Stimulated activated CD8-positive, alpha-beta memory T cell treated with anti-CD3 and anti-CD28 coated beads, Interleukin-12 subunit alpha, Interleukin-12 subunit beta, amount 100 ng/mL, for 24 hours (primary cell): ENCODE measurements at regions not wholly inside any gene's neighbourhood (a gene's known extent, or its start where the extent isn't known, plus 50 kb on each side); places are given as distances from the start of the nearest gene placed in this dataset.
"Not testable (repeated sequence)": the region's sequence is repeated elsewhere in the genome, so short reads cannot be mapped to it uniquely, and the experiment has no call there.

Source experiments
- DNase-seq: peaks from one replicate; pipeline ENCODE4 v3.0.0-alpha.2; 2020; ENCODE audit errors: extremely low read depth

GRCh38 chr2:111316881-111317549 lies 196.3 kb downstream of the BCL2L11 start:
- not testable (repeated sequence) for DNase-seq

GRCh38 chr2:111319552-111319951 lies 198.8 kb downstream of the BCL2L11 start:
- DNase-seq = not testable (repeated sequence)

- not testable (repeated sequence) for DNase-seq
Measured at GRCh38 chr2:111320264-111320663, 199.6 kb downstream of the BCL2L11 start.

- not testable (repeated sequence) for DNase-seq
Measured at GRCh38 chr2:111320965-111321364, 200.3 kb downstream of the BCL2L11 start.

GRCh38 chr2:111323384-111323783 lies 202.7 kb downstream of the BCL2L11 start:
- not testable (repeated sequence) for DNase-seq

GRCh38 chr2:111327726-111328125 lies 207.0 kb downstream of the BCL2L11 start:
- DNase-seq = not testable (repeated sequence)

- DNase-seq = not testable (repeated sequence)
Measured at GRCh38 chr2:111329309-111329708, 208.6 kb downstream of the BCL2L11 start.

- DNase-seq = not testable (repeated sequence)
Measured at GRCh38 chr2:111331099-111331724, 210.5 kb downstream of the BCL2L11 start.

GRCh38 chr2:111335220-111335907 lies 214.7 kb downstream of the BCL2L11 start:
- DNase-seq = not testable (repeated sequence)

GRCh38 chr2:111338474-111338873 lies 217.8 kb downstream of the BCL2L11 start:
- DNase-seq = not testable (repeated sequence)

- not testable (repeated sequence) for DNase-seq
Measured at GRCh38 chr2:111339476-111339875, 218.8 kb downstream of the BCL2L11 start.

- not testable (repeated sequence) for DNase-seq
Measured at GRCh38 chr2:111344590-111344989, 223.9 kb downstream of the BCL2L11 start.

- DNase-seq = not testable (repeated sequence)
Measured at GRCh38 chr2:111345439-111345838, 224.7 kb downstream of the BCL2L11 start.

GRCh38 chr2:111346018-111346930 lies 225.6 kb downstream of the BCL2L11 start:
- DNase-seq = not testable (repeated sequence)

- not testable (repeated sequence) for DNase-seq
Measured at GRCh38 chr2:111347695-111348094, 227.0 kb downstream of the BCL2L11 start.

GRCh38 chr2:111348316-111348715 lies 227.6 kb downstream of the BCL2L11 start:
- DNase-seq = not testable (repeated sequence)

GRCh38 chr2:111355022-111355817 lies 234.5 kb downstream of the BCL2L11 start:
- DNase-seq = not testable (repeated sequence)

- DNase-seq = not testable (repeated sequence)
Measured at GRCh38 chr2:111355823-111356511, 235.3 kb downstream of the BCL2L11 start.

- not testable (repeated sequence) for DNase-seq
Measured at GRCh38 chr2:111356512-111357031, 235.9 kb downstream of the BCL2L11 start.
